AG04449 (cell line): ENCODE measurements at regions not wholly inside any gene's neighbourhood (a gene's known extent, or its start where the extent isn't known, plus 50 kb on each side); places are given as distances from the start of the nearest gene placed in this dataset.

Source experiments
- CTCF ChIA-PET: fragments of 350-600 bp; formaldehyde crosslinking; extraction: SDS; loops from one replicate; lab custom pipeline; 2021; ENCODE audit warnings: antibody characterized with exemption; lab: Yijun Ruan, JAX
- POLR2A ChIA-PET: fragments of 400-600, 350-600 bp; formaldehyde crosslinking; extraction: SDS; loops from one replicate; lab custom pipeline; 2020; ENCODE audit warnings: antibody characterized with exemption, inconsistent platforms; lab: Yijun Ruan, JAX
- DNase-seq: peaks from one replicate; pipeline ENCODE4 v3.0.0-alpha.2; 2010; ENCODE audit warnings: low read depth, low spot score
- H3K4me3 ChIP-seq: 2 replicates; pipeline ENCODE4 v1.5.1; 2011; ENCODE audit warnings: low read depth, mild to moderate bottlenecking, control low read depth, low read length
- TF ChIP-seq, protein P1 (sequence below): IDR thresholded peaks from one replicate; pipeline ENCODE4 v1.5.1; 2011; ENCODE audit warnings: mild to moderate bottlenecking, moderate library complexity, low read length, control low read depth, inconsistent platforms; ENCODE audit not compliant: insufficient read depth; ENCODE audit errors: missing control alignments

DNA sequence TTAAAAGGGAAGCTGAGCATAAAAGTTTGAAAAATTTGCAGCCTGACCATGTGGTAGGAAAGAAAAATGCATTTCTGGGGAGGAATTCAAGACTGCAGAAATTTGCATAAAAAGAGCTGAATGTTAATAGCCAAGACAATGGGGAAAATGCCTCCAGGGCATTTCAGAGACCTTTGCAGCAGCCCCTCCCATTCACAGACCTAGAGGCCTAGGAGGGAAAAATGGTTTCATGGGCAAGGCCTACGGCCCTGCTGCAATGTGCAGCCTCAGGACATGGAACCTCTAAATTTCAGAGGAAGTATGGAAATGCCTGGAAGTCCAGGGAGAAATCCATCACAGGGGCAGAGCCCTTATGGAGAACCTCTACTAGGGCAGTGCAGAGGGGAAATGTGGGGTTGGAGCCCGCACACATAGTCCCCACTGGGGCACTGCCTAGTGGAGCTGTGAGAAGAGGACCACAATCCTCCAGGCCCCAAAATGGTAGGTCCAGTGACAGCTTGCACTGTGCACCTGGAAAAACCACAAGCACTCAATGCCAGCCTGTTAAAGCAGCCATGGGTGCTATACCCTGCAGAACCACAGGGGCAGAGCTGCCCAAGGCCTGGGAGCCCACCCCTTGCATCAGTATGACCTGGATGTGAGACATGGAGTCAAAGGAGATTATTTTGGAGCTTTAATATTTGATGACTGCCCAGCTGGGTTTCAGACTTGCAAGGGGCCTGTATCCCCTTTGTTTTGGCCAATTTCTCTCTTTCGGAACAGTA, 243.8 kb downstream of the DNAJB9 start:
- DNase-seq, result no peak
- POLR2A ChIA-PET, result no interaction called here
- TF ChIP-seq, protein P1, sequence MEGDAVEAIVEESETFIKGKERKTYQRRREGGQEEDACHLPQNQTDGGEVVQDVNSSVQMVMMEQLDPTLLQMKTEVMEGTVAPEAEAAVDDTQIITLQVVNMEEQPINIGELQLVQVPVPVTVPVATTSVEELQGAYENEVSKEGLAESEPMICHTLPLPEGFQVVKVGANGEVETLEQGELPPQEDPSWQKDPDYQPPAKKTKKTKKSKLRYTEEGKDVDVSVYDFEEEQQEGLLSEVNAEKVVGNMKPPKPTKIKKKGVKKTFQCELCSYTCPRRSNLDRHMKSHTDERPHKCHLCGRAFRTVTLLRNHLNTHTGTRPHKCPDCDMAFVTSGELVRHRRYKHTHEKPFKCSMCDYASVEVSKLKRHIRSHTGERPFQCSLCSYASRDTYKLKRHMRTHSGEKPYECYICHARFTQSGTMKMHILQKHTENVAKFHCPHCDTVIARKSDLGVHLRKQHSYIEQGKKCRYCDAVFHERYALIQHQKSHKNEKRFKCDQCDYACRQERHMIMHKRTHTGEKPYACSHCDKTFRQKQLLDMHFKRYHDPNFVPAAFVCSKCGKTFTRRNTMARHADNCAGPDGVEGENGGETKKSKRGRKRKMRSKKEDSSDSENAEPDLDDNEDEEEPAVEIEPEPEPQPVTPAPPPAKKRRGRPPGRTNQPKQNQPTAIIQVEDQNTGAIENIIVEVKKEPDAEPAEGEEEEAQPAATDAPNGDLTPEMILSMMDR, result no peak
- CTCF ChIA-PET, result no interaction called here
- H3K4me3 ChIP-seq, result no peak overlapping the region

DNA sequence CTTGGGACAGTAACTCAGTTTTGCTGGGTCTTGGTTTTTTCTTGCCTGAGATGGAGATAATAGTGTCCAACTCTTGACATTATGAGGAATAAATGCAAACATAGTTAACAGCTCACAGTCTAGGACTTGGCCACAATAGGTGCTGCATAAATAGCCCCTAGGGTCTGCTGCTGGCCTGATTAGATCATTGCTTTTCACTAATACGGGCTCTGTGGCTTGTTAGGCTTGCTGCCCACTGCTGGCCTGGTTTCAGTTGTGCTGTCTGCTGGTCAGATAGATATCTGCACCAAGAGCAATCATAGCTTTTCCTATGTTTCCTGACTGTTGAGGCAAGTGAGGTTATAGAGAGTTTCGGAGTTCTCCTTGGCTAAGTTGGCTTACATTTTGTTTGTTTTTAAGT, 246.1 kb downstream of the DNAJB9 start:
- ChIA-PET POLR2A (no interaction called here), CTCF (no interaction called here)
- H3K4me3 ChIP-seq, result no peak overlapping the region
- DNase-seq, result no peak
- TF ChIP-seq, protein P1, result no peak

DNA sequence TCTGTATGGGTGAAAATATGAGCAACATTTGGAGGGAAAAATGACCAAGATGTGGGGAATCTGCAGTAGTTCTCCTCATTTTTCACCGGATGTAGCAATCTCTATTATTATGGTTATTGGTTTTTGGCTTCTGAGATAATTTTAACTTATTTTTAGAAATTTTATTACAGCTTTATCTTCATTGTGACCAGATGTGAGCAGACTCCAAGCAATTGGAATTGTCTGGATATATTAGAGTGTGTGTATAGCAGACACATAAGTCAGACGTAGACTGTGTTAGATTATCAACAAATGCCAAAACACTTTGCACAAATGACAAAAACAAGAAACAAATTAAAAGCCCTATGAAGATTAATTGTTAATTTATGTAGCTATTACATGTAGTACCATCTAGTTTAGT, 249.1 kb downstream of the DNAJB9 start:
- ChIA-PET POLR2A (no interaction called here), CTCF (no interaction called here)
- DNase-seq, result no peak
- TF ChIP-seq, protein P1, result no peak
- no peak overlapping the region for H3K4me3 ChIP-seq

DNA sequence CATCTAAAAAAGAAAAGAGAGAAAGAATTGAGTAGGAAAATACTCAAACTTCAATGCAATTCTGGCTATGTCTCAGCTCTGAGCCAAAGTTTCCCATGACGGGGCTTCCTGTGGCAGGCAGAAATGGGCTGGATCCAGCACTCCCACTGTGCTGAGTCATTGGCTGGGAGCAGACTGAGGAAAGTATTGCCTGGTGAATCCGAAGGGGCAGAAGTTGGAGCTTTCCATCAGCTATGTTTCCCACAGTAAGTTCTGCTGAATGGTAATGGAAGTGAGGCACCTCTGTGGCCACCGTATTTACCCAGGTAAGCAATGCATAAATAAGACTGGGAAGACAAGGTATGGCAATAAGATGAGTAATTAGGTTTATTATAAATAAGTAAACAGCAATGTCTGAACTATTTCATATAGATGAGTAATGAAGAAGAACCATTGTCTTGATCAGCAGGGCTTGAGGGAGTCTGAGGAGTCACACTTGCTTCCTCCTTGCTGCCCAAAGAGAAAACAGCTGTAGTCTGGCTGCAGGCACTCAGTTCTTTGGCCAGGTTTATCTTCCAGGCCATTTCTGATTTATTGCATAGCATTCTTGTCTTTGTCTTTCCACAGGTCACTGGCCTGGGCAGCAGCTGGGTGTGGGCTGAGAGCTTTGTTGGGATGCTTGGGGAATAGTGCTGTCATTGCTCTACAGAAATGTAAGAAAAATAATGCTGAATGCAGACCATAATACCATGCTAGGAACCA, 255.3 kb downstream of the DNAJB9 start:
- no peak overlapping the region for H3K4me3 ChIP-seq
- TF ChIP-seq, protein P1, result no peak
- ChIA-PET POLR2A (no interaction called here), CTCF (no interaction called here)
- peak; percentile 10 for DNase-seq

DNA sequence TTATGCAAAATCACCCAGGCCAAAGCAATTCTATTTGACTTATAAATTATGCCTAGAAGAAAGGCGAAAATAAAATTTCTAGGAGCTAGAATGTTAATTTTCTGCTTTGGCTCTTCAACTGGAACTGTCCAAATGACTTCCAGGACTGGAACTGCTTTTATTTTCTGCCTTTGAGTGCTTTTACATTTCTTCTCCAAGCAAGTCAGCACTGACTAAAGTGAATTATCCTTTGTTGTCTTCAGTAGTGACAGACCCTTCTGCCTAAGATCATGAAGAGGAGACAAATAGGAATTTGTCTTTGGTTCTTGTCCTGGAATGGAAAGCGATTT, 255.9 kb downstream of the DNAJB9 start:
- no peak overlapping the region for H3K4me3 ChIP-seq
- ChIA-PET CTCF (no interaction called here), POLR2A (no interaction called here)
- DNase-seq, result no peak
- TF ChIP-seq, protein P1, result no peak

DNA sequence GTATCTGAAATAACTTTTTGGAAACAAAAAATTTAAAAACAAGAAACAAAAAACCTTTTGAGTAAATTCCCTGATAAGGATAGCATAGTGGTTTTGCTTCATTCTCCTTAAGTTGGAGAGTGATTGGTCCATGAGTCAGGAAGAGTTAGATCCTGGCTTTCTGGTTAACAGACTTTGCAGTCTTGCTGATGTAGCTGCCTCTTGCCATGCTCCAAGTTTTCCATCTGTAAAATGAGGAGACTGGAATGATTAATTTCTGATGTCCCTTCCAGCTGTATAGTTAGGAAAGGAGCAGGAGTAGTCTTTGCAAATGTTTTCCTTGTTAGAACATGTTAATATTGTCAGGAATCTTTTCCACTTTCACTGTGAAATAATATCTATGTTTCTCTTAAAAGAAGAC, 266.6 kb downstream of the DNAJB9 start:
- no peak overlapping the region for H3K4me3 ChIP-seq
- POLR2A ChIA-PET, result no interaction called here
- CTCF ChIA-PET, result no interaction called here
- TF ChIP-seq, protein P1, result no peak
- no peak for DNase-seq
